Neural progenitor cell (in vitro differentiated cells): ENCODE measurements at regions not wholly inside any gene's neighbourhood (a gene's known extent, or its start where the extent isn't known, plus 50 kb on each side); places are given as distances from the start of the nearest gene placed in this dataset.

ENCODE experiments used
- DNase-seq: peaks from one replicate; pipeline ENCODE4 v3.0.0-alpha.2; 2016; ENCODE audit warnings: low spot score
- H2AFZ ChIP-seq: fragments of 200-600 bp; sonication (generic); replicated peaks from 2 replicates; pipeline ENCODE4 v1.6.1; 2016; ENCODE audit warnings: antibody characterized with exemption
- H3F3A ChIP-seq: fragments of 200-600 bp; sonication (generic); 2 replicates; pipeline ENCODE4 v1.6.1; 2016; ENCODE audit warnings: antibody characterized with exemption, low read depth
- H3K27ac ChIP-seq: fragments of 200-600 bp; sonication (generic); 2 replicates; pipeline ENCODE4 v1.5.1; 2016; ENCODE audit warnings: mild to moderate bottlenecking
- H3K27me3 ChIP-seq: fragments of 200-600 bp; sonication (generic); 2 replicates; pipeline ENCODE4 v1.6.1; 2016; ENCODE audit warnings: mild to moderate bottlenecking, moderate library complexity
- H3K36me3 ChIP-seq: fragments of 200-600 bp; sonication (generic); 2 replicates; pipeline ENCODE4 v1.5.1; 2016
- H3K4me1 ChIP-seq: fragments of 200-600 bp; sonication (generic); 2 replicates; pipeline ENCODE4 v1.6.1; 2016; ENCODE audit warnings: mixed run types
- H3K4me2 ChIP-seq: fragments of 200-600 bp; sonication (generic); 2 replicates; pipeline ENCODE4 v1.6.1; 2016
- H3K4me3 ChIP-seq: fragments of 200-600 bp; sonication (generic); 2 replicates; pipeline ENCODE4 v1.5.1; 2016
- H3K79me2 ChIP-seq: fragments of 200-600 bp; sonication (generic); 2 replicates; pipeline ENCODE4 v1.6.1; 2016; ENCODE audit warnings: low read depth
- H3K9ac ChIP-seq: fragments of 200-600 bp; sonication (generic); 2 replicates; pipeline ENCODE4 v1.6.1; 2016
- H3K9me3 ChIP-seq: fragments of 200-600 bp; sonication (generic); 2 replicates; pipeline ENCODE4 v1.5.1; 2016; ENCODE audit warnings: low read depth
- H4K20me1 ChIP-seq: fragments of 200-600 bp; sonication (generic); 2 replicates; pipeline ENCODE4 v1.6.1; 2016; ENCODE audit warnings: low read depth
- H3K27ac Mint-ChIP-seq: 3 replicates; pipeline ENCODE4 v1.8.0; 2021; ENCODE audit warnings: mixed read lengths
- H3K27me3 Mint-ChIP-seq: 2 replicates; pipeline ENCODE4 v1.8.0; 2022; ENCODE audit warnings: low read depth, mild to moderate bottlenecking, inconsistent platforms, moderate library complexity, mixed read lengths; ENCODE audit not compliant: insufficient read depth
- H3K36me3 Mint-ChIP-seq: 3 replicates; pipeline ENCODE4 v1.8.0; 2021; ENCODE audit warnings: mixed read lengths
- H3K4me1 Mint-ChIP-seq: 3 replicates; pipeline ENCODE4 v1.8.0; 2021; ENCODE audit warnings: mixed read lengths
- H3K4me3 Mint-ChIP-seq: 3 replicates; pipeline ENCODE4 v1.8.0; 2021; ENCODE audit warnings: mild to moderate bottlenecking, moderate library complexity, mixed read lengths
- H3K9me3 Mint-ChIP-seq: 3 replicates; pipeline ENCODE4 v1.8.0; 2020; ENCODE audit warnings: mixed read lengths
- EZH2 ChIP-seq: fragments of 200-600 bp; sonication (generic); IDR thresholded peaks from 2 replicates; pipeline ENCODE4 v1.6.1; 2017; ENCODE audit warnings: antibody characterized with exemption, mild to moderate bottlenecking, moderate library complexity
- EZH2phosphoT487 ChIP-seq: fragments of 200-600 bp; sonication (generic); IDR thresholded peaks from 2 replicates; pipeline ENCODE4 v1.6.1; 2017; ENCODE audit warnings: antibody characterized with exemption
- TF ChIP-seq, protein P1 (sequence below): fragments of 200-600 bp; sonication (generic); IDR thresholded peaks from 2 replicates; pipeline ENCODE4 v1.5.1; 2017; ENCODE audit warnings: antibody characterized with exemption, mild to moderate bottlenecking

DNA sequence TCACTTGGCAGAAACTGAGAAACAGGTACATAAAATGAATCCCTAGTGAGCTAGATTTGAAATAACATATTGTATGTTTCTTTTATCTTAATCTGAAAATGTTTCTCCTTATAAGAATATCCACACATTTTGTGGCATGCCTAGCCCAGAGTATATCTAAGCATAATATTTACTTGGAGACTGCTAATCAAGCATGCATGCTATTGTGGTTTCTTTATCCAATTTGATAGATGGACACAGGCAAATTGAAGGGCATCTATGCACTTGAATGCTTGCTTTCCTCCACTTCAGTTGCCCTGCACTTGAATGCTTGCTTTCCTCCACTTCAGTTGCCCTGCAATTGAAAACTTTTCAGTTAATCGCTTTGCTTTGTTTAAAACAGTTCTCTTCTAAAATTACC lies 729.8 kb downstream of the TBC1D32 start:
- H3K27me3 Mint-ChIP-seq, result no peaks in the 10 kb centered on the region

GRCh38 chr6:120590611-120591010 lies 743.7 kb downstream of the TBC1D32 start:
- H3K4me3 Mint-ChIP-seq, result no peak overlapping the region
- H3K9me3 Mint-ChIP-seq, result no peaks in the 10 kb centered on the region
- H4K20me1 ChIP-seq, result no peaks in the 10 kb centered on the region
- no peak overlapping the region for H3K27ac Mint-ChIP-seq
- no peaks in the 10 kb centered on the region for H3K27me3 ChIP-seq
- no peaks in the 10 kb centered on the region for H3K36me3 ChIP-seq
- no peaks in the 10 kb centered on the region for H3K4me1 ChIP-seq
- H3K4me1 Mint-ChIP-seq, result no peaks in the 10 kb centered on the region
- no peak overlapping the region for H2AFZ ChIP-seq
- no peaks in the 10 kb centered on the region for H3K9me3 ChIP-seq
- no peaks in the 10 kb centered on the region for H3K36me3 Mint-ChIP-seq
- no peak overlapping the region for H3K4me2 ChIP-seq
- TF ChIP-seq EZH2 (no peak), EZH2phosphoT487 (no peak)
- TF ChIP-seq, protein P1, sequence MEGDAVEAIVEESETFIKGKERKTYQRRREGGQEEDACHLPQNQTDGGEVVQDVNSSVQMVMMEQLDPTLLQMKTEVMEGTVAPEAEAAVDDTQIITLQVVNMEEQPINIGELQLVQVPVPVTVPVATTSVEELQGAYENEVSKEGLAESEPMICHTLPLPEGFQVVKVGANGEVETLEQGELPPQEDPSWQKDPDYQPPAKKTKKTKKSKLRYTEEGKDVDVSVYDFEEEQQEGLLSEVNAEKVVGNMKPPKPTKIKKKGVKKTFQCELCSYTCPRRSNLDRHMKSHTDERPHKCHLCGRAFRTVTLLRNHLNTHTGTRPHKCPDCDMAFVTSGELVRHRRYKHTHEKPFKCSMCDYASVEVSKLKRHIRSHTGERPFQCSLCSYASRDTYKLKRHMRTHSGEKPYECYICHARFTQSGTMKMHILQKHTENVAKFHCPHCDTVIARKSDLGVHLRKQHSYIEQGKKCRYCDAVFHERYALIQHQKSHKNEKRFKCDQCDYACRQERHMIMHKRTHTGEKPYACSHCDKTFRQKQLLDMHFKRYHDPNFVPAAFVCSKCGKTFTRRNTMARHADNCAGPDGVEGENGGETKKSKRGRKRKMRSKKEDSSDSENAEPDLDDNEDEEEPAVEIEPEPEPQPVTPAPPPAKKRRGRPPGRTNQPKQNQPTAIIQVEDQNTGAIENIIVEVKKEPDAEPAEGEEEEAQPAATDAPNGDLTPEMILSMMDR, result no peak
- no peak overlapping the region for H3K4me3 ChIP-seq
- no peak for DNase-seq
- no peaks in the 10 kb centered on the region for H3K27me3 Mint-ChIP-seq
- no peaks in the 10 kb centered on the region for H3K79me2 ChIP-seq
- no peak overlapping the region for H3K9ac ChIP-seq
- H3K27ac ChIP-seq, result no peak overlapping the region
- no peaks in the 10 kb centered on the region for H3F3A ChIP-seq

More for the DNA sequence above, 729.8 kb downstream of the TBC1D32 start:
- no peaks in the 10 kb centered on the region for H3K79me2 ChIP-seq
- TF ChIP-seq, protein P1, result no peak
- peaks cover 5% of the 10 kb centered on the region for H3K4me1 ChIP-seq
- H3K4me3 Mint-ChIP-seq, result no peak overlapping the region
- H3K27ac Mint-ChIP-seq, result no peak overlapping the region
- no peaks in the 10 kb centered on the region for H4K20me1 ChIP-seq
- no peaks in the 10 kb centered on the region for H3K36me3 ChIP-seq
- no peak overlapping the region for H3K4me2 ChIP-seq
- peaks cover 2% of the 10 kb centered on the region for H3K4me1 Mint-ChIP-seq
- DNase-seq, result no peak
- no peaks in the 10 kb centered on the region for H3K27me3 ChIP-seq
- no peaks in the 10 kb centered on the region for H3K9me3 ChIP-seq
- H3K36me3 Mint-ChIP-seq, result no peaks in the 10 kb centered on the region
- H3K9me3 Mint-ChIP-seq, result no peaks in the 10 kb centered on the region
- H3F3A ChIP-seq, result no peaks in the 10 kb centered on the region
- no peak overlapping the region for H3K27ac ChIP-seq
- no peak overlapping the region for H3K9ac ChIP-seq
- H3K4me3 ChIP-seq, result no peak overlapping the region
- H2AFZ ChIP-seq, result no peak overlapping the region

- Mint-ChIP-seq H3K36me3 (no peaks in the 10 kb centered on the region), H3K9me3 (no peaks in the 10 kb centered on the region)
These were observed 745.9 kb downstream of the TBC1D32 start for GRCh38 chr6:120588424-120588823.

More at GRCh38 chr6:120588424-120588823, 745.9 kb downstream of the TBC1D32 start:
- no peak for DNase-seq
- Histone ChIP-seq H3K36me3 (no peaks in the 10 kb centered on the region), H3K79me2 (no peaks in the 10 kb centered on the region), H3F3A (no peaks in the 10 kb centered on the region), H3K9ac (no peak overlapping the region), H3K27me3 (no peaks in the 10 kb centered on the region), H2AFZ (no peak overlapping the region), H3K27ac (no peak overlapping the region), H4K20me1 (no peaks in the 10 kb centered on the region), H3K9me3 (no peaks in the 10 kb centered on the region), H3K4me2 (no peak overlapping the region), H3K4me3 (no peak overlapping the region), H3K4me1 (peaks cover 9% of the 10 kb centered on the region)
- no peaks in the 10 kb centered on the region for H3K27me3 Mint-ChIP-seq
- H3K27ac Mint-ChIP-seq, result no peak overlapping the region
- H3K4me3 Mint-ChIP-seq, result no peak overlapping the region
- H3K4me1 Mint-ChIP-seq, result no peaks in the 10 kb centered on the region
- TF ChIP-seq EZH2phosphoT487, result no peak
- TF ChIP-seq EZH2, result no peak
- TF ChIP-seq, protein P1, result no peak
